Activated naive CD8-positive, alpha-beta T cell treated with anti-CD3 and anti-CD28 coated beads, Interleukin-2, amount 50 U/mL, for 24 hours (primary cell): ENCODE measurements at regions not wholly inside any gene's neighbourhood (a gene's known extent, or its start where the extent isn't known, plus 50 kb on each side); places are given as distances from the start of the nearest gene placed in this dataset.

Source experiments
- ATAC-seq: fragments of 150-1000 bp; cut with Tn5 transposase; one replicate; pipeline ENCODE4 v1.10.0; 2021
- DNase-seq: peaks from one replicate; pipeline ENCODE4 v3.0.0; 2021
- H3K27ac Mint-ChIP-seq: one replicate; pipeline ENCODE4 v1.8.0; 2021; ENCODE audit warnings: mild to moderate bottlenecking, mixed read lengths
- H3K27me3 Mint-ChIP-seq: one replicate; pipeline ENCODE4 v1.8.0; 2021; ENCODE audit warnings: mixed read lengths
- H3K36me3 Mint-ChIP-seq: one replicate; pipeline ENCODE4 v1.8.0; 2021; ENCODE audit warnings: low read depth, mixed read lengths
- H3K4me1 Mint-ChIP-seq: one replicate; pipeline ENCODE4 v1.8.0; 2021; ENCODE audit warnings: mixed read lengths
- H3K4me3 Mint-ChIP-seq: one replicate; pipeline ENCODE4 v1.8.0; 2021; ENCODE audit warnings: mild to moderate bottlenecking, moderate library complexity, mixed read lengths
- H3K9me3 Mint-ChIP-seq: one replicate; pipeline ENCODE4 v1.8.0; 2021; ENCODE audit warnings: mixed read lengths

DNA sequence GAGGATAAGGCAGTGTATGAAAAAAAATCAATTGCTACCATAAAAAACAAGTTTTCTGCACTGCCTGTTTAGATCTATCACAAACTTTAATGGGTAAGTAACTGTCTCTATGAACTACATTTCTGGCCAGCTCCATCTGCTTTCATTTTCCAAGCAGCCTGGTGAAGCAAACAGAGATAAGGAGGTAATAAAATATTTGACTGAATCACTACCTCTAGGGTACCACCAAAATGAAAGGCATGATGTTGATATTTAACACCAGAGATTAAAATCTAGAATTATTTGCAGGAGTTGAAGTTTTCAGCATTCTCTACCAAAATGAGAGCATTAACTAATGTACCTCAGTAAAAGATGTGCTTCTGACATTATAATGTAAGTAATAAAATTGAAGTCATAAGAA, 863.5 kb upstream of the MGAT4C start:
- H3K36me3 Mint-ChIP-seq = no peaks in the 10 kb centered on the region
- ATAC-seq = no peak
- H3K4me3 Mint-ChIP-seq = no peak overlapping the region
- H3K4me1 Mint-ChIP-seq = no peaks in the 10 kb centered on the region
- no peak overlapping the region for H3K27ac Mint-ChIP-seq
- peaks cover 11% of the 10 kb centered on the region for H3K9me3 Mint-ChIP-seq
- no peak for DNase-seq
- no peaks in the 10 kb centered on the region for H3K27me3 Mint-ChIP-seq

GRCh38 chr12:87117526-87117925, 861.3 kb upstream of the MGAT4C start:
- no peak overlapping the region for H3K27ac Mint-ChIP-seq
- no peak for ATAC-seq
- no peak for DNase-seq
- H3K4me1 Mint-ChIP-seq = no peaks in the 10 kb centered on the region
- no peaks in the 10 kb centered on the region for H3K27me3 Mint-ChIP-seq
- peaks cover 7% of the 10 kb centered on the region for H3K9me3 Mint-ChIP-seq
- no peak overlapping the region for H3K4me3 Mint-ChIP-seq
- H3K36me3 Mint-ChIP-seq = no peaks in the 10 kb centered on the region

- Mint-ChIP-seq H3K27ac (no peak overlapping the region), H3K36me3 (no peaks in the 10 kb centered on the region), H3K4me1 (no peaks in the 10 kb centered on the region), H3K9me3 (peaks cover 7% of the 10 kb centered on the region), H3K27me3 (no peaks in the 10 kb centered on the region), H3K4me3 (no peak overlapping the region)
- DNase-seq (no peak), ATAC-seq (no peak)
Observed at GRCh38 chr12:87116780-87117179, 860.6 kb upstream of the MGAT4C start.

DNA sequence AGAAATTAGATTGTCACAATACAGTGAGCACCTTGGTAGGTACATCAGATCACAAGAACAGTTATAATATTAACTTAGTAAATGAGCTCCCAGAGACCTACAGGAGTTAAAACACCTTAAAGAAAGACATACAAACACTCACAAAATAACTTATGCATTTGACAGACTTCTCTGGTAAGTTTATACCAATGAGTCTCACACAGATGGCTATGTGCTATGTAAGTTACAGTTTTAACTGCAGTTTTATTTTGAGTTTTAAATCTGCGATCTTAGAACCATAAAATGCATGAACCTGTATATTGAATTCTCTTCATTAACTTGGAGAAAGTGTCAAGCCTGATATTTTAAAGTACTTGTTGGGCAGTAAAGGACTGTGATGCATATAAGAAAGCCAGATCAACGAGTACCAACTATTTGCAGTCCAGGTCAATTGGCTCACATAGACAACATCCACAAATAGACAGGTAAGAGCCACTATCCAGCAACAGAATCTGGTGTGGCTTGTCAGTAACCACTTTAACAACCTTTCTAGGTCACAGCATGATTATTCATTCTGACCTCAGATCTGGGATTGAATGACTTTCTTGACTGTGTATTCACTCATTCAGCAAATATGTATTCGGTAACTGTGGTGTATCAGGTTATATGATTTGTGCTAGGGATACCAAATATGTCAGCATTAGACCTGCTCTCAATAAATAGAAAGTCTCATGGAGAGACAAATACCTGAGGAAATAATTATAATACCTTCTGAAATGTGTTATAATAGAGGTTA, 856.6 kb upstream of the MGAT4C start:
- H3K27me3 Mint-ChIP-seq = no peaks in the 10 kb centered on the region
- peaks cover 3% of the 10 kb centered on the region for H3K9me3 Mint-ChIP-seq
- ATAC-seq = no peak
- H3K4me1 Mint-ChIP-seq = no peaks in the 10 kb centered on the region
- H3K27ac Mint-ChIP-seq = no peak overlapping the region
- DNase-seq = no peak
- no peaks in the 10 kb centered on the region for H3K36me3 Mint-ChIP-seq
- no peak overlapping the region for H3K4me3 Mint-ChIP-seq

DNA sequence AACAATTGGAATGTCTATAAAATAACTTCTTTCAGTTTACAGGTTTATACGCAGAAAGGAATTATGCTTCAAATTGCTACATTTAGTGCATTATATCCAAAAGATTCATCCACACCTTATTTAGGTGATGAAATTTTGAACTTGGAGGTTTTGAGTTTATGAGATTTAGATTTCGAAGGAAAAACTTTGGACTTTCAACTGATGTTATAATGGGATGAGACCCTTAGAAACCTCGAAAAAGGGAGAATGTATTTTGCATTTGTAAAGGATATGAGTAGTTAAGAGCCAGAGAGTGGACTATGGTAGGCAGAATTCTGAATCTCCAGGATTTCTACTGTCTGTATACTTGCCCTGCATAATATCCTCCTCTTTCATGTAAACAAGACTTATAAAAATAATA, 851.6 kb upstream of the MGAT4C start:
- H3K4me3 Mint-ChIP-seq = no peak overlapping the region
- no peak for ATAC-seq
- H3K4me1 Mint-ChIP-seq = no peaks in the 10 kb centered on the region
- no peak for DNase-seq
- no peaks in the 10 kb centered on the region for H3K9me3 Mint-ChIP-seq
- no peak overlapping the region for H3K27ac Mint-ChIP-seq
- H3K36me3 Mint-ChIP-seq = no peaks in the 10 kb centered on the region
- H3K27me3 Mint-ChIP-seq = no peaks in the 10 kb centered on the region

DNA sequence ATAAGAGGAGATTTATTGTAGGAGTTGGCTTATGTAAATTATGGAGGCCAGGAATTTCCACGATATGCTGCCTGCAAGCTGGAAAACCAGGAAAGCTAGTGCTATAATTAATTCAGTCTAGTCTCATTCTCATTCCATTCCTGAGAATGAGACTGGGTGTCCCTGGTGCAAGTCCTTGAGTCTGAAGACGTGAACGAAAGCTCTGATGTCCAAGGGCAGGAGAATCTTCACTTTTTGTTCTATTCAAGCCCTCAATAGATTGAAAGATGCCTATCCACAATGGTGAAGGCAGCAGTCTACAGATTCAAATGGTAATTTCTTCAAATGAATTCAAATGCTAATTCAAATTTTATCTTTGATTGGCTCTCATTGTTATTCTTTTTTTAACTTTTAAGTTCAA, 851.1 kb upstream of the MGAT4C start:
- no peak overlapping the region for H3K4me3 Mint-ChIP-seq
- H3K36me3 Mint-ChIP-seq = no peaks in the 10 kb centered on the region
- no peak for DNase-seq
- no peaks in the 10 kb centered on the region for H3K9me3 Mint-ChIP-seq
- no peaks in the 10 kb centered on the region for H3K27me3 Mint-ChIP-seq
- ATAC-seq = no peak
- no peak overlapping the region for H3K27ac Mint-ChIP-seq
- H3K4me1 Mint-ChIP-seq = no peaks in the 10 kb centered on the region

DNA sequence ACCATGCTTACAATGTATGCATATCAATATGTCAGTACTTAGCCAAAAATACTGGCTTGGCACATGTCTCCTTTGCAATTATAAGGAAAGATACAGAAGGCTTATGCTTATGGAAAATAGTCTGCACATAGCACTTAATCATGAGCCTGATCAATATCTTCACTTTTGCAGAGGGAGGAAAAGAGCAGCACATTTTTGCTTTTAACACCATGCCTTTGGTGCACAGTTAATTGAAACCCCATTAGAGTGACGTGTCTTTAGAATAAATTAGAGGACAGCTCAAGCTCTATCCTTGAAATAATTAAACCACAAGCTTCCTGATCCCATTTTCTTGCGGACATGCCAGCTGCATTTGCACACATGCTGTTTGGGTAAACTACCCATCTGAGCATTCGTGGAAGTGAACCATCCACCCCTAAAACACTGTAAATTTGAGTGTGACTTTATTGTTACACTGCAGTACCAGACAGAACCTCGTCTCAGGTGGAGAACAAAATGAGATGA, 839.9 kb upstream of the MGAT4C start:
- H3K4me3 Mint-ChIP-seq = no peak overlapping the region
- no peak for DNase-seq

GRCh38 chr12:87094356-87094755, 838.2 kb upstream of the MGAT4C start:
- Mint-ChIP-seq H3K27me3 (no peaks in the 10 kb centered on the region), H3K27ac (no peak overlapping the region), H3K4me3 (no peak overlapping the region), H3K36me3 (no peaks in the 10 kb centered on the region), H3K9me3 (peaks cover 4% of the 10 kb centered on the region), H3K4me1 (no peaks in the 10 kb centered on the region)
- DNase-seq (no peak), ATAC-seq (no peak)

More for the DNA sequence above, 839.9 kb upstream of the MGAT4C start:
- H3K9me3 Mint-ChIP-seq = peaks cover 10% of the 10 kb centered on the region
- H3K4me1 Mint-ChIP-seq = no peaks in the 10 kb centered on the region
- H3K27me3 Mint-ChIP-seq = no peaks in the 10 kb centered on the region
- no peak overlapping the region for H3K27ac Mint-ChIP-seq
- ATAC-seq = no peak
- H3K36me3 Mint-ChIP-seq = no peaks in the 10 kb centered on the region

DNA sequence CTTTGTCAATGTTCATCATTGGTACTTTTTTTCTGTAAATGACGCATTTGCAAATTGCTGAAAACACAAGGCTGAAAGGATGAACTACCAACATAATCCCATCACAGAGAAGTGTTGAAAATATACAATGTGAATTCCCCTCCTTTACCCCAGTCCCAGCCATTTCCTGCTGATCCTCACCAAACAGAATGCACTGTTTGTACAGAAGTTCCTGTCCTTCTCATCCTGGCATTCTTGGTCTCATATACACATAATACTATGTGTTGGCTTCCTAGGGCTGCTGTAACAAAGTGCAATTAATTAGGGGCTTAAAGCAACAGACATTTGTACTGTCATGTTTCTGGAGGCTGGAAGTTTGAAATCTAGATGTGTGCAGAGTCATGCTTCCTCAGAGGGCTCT, 836.2 kb upstream of the MGAT4C start:
- ATAC-seq = no peak
- no peaks in the 10 kb centered on the region for H3K36me3 Mint-ChIP-seq

DNA sequence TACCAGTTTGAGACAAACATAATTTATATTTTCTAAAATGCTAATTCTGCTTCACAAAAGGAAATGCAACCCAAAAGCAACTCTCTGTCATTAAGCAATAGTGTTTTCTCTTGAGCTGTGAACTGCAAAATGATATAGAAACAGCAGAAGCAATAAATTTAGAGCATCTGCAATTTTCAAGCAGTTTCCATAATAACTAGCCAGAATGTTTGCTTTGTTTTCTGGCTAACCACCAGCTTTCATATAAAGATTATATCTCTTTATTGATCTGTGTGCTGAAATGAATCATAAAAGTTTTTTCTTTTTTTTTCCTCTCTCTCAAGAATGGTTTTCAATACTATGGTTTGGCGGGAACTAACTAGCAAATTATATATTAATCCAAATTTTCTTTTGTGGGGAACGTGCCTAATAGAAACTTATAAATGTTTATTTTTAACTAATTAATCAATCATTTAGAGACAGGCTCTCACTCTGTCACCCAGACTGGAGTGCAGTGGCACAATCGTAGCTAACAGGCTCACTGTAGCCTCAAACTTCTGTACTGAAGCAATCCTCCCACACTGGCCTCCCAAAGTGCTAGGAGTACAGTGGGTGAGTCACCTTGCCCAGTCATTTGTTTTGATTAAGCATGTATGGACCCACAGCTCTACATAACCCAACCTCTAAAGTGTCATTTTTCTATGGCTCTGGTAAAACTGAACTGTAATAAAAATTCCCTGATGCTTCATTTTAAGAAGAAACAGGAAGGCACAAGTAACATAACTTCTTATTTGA, 830.1 kb upstream of the MGAT4C start:
- Mint-ChIP-seq H3K9me3 (peaks cover 7% of the 10 kb centered on the region), H3K27ac (no peak overlapping the region), H3K4me3 (no peak overlapping the region), H3K36me3 (no peaks in the 10 kb centered on the region), H3K4me1 (no peaks in the 10 kb centered on the region), H3K27me3 (no peaks in the 10 kb centered on the region)
- no peak for ATAC-seq
- DNase-seq = no peak

More for the DNA sequence above, 836.2 kb upstream of the MGAT4C start:
- no peak for DNase-seq
- Mint-ChIP-seq H3K27ac (no peak overlapping the region), H3K9me3 (peaks cover 10% of the 10 kb centered on the region), H3K4me3 (no peak overlapping the region), H3K27me3 (no peaks in the 10 kb centered on the region), H3K4me1 (no peaks in the 10 kb centered on the region)

- DNase-seq (no peak), ATAC-seq (no peak)
- H3K4me3 Mint-ChIP-seq = no peak overlapping the region
- no peak overlapping the region for H3K27ac Mint-ChIP-seq
- peaks cover 7% of the 10 kb centered on the region for H3K9me3 Mint-ChIP-seq
- H3K27me3 Mint-ChIP-seq = no peaks in the 10 kb centered on the region
- H3K4me1 Mint-ChIP-seq = no peaks in the 10 kb centered on the region
- no peaks in the 10 kb centered on the region for H3K36me3 Mint-ChIP-seq
Observed at GRCh38 chr12:87085286-87085685, 829.1 kb upstream of the MGAT4C start.

DNA sequence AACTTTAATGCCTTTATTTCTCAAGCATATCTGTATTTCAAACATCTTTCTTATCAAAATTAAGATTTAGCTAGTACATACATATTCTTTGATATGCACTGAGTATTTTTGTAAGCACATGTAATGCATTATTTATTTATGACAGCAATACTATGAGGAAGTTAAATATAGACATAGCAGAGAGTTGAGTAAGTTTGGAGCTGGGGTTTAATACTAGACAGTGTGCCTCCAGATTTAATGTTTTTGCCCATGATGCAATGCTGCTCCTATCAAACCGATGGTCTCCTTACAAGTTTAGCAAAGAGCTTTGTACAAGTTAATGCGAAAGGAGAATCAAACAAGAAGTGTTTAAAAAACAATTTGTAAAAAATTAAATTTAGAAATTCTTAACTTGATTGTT, 826.6 kb upstream of the MGAT4C start:
- no peak for DNase-seq
- no peak overlapping the region for H3K27ac Mint-ChIP-seq
- no peaks in the 10 kb centered on the region for H3K36me3 Mint-ChIP-seq
- H3K27me3 Mint-ChIP-seq = no peaks in the 10 kb centered on the region
- no peaks in the 10 kb centered on the region for H3K4me1 Mint-ChIP-seq
- H3K4me3 Mint-ChIP-seq = no peak overlapping the region
- ATAC-seq = no peak
- H3K9me3 Mint-ChIP-seq = peaks cover 4% of the 10 kb centered on the region

DNA sequence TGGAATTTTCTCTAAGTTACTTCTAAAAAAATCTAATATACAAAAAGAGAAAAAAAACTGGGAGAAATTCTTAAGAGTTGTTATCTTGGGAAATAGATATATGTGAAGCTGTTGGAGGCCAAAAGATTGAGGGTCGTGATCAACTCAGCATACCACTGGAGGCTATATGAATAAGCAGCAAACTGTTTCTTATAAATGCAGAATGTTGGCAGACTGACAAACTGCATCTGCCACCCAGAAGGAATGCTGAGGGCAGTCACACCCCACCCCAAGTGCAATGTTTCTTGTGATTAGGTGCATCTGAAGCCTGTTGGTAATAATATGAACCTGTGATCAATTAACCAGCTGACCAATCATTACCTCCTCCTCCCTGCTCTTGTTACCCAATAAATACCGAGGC, 818.6 kb upstream of the MGAT4C start:
- no peak for DNase-seq
- H3K36me3 Mint-ChIP-seq = no peaks in the 10 kb centered on the region
- ATAC-seq = no peak
- no peak overlapping the region for H3K27ac Mint-ChIP-seq
- peaks cover 18% of the 10 kb centered on the region for H3K9me3 Mint-ChIP-seq
- no peak overlapping the region for H3K4me3 Mint-ChIP-seq
- no peaks in the 10 kb centered on the region for H3K27me3 Mint-ChIP-seq
- no peaks in the 10 kb centered on the region for H3K4me1 Mint-ChIP-seq

DNA sequence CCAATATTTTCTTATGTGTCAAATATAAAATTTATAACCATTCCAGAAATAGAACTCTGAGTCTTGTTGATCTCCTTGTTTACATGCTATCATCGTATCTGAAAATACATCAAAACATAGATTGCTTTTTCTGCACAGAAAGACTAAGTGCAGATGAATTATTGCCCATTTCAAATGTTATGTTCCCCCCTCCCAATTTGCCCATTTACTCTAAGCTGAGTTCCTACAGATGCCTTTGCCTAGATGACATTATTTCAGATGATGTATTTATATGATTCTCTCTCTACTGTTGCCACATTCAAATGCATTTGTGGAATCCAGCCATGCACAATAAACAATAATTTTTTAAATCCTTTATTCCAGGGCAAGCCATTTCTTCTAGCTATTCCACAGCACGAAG, 810.1 kb upstream of the MGAT4C start:
- no peaks in the 10 kb centered on the region for H3K27me3 Mint-ChIP-seq
- ATAC-seq (no peak), DNase-seq (no peak)
- no peaks in the 10 kb centered on the region for H3K36me3 Mint-ChIP-seq
- no peaks in the 10 kb centered on the region for H3K4me1 Mint-ChIP-seq
- H3K27ac Mint-ChIP-seq = no peak overlapping the region
- H3K4me3 Mint-ChIP-seq = no peak overlapping the region
- peaks cover 15% of the 10 kb centered on the region for H3K9me3 Mint-ChIP-seq

DNA sequence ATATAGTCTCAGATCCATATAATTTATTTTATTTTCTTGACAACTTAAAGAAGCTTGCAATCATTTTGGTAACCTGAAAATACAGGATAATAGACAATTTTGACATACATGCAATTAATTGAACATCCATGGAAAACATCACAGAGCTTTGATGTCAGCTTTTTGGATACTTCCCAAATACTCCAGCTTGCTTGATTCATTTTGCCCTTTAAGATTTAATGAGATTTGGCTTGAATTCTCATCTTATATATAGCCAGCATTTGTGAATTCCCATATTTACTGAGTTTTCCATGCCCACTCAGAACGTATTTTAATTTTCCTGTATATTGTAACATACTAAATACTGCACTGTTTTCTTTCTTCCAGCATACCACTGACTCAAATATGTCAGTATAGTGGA, 803.0 kb upstream of the MGAT4C start:
- Mint-ChIP-seq H3K9me3 (peaks cover 17% of the 10 kb centered on the region), H3K27me3 (no peaks in the 10 kb centered on the region), H3K4me3 (no peak overlapping the region), H3K27ac (no peak overlapping the region), H3K4me1 (no peaks in the 10 kb centered on the region), H3K36me3 (no peaks in the 10 kb centered on the region)
- DNase-seq = no peak
- ATAC-seq = no peak
